HCT116 (cell line): ENCODE measurements at regions not wholly inside any gene's neighbourhood (a gene's known extent, or its start where the extent isn't known, plus 50 kb on each side); places are given as distances from the start of the nearest gene placed in this dataset.

Experiments used
- ATAC-seq: fragments of 200-7000 bp; cut with Tn5 transposase; 2 replicates; pipeline ENCODE4 v1.9.1; 2020; ENCODE audit warnings: mild to moderate bottlenecking, moderate library complexity
- BruUV-seq: library from RNA; stranded (reverse); fragments of 400-500 nt; replicated peaks from 2 replicates; lab custom pipeline; 2021; lab: Mats Ljungman, UMichigan
- CTCF ChIA-PET: fragments of 300-600 bp; sonication (Branson Sonifier 250); formaldehyde crosslinking; loops from one replicate; lab custom pipeline; 2021; ENCODE audit warnings: antibody characterized with exemption; lab: Charles Lee
- POLR2A ChIA-PET: fragments of 300-600, 350-600 bp; sonication (Branson Sonifier 250); formaldehyde crosslinking; loops from one replicate; lab custom pipeline; 2021; ENCODE audit warnings: antibody characterized with exemption; lab: Charles Lee
- RAD21 ChIA-PET, 2 experiments: fragments of 300-600 bp; sonication (Branson Sonifier 250); formaldehyde crosslinking; loops; one replicate each; lab custom pipeline; 2023; ENCODE audit warnings: low total read pairs in 2 of 2; ENCODE audit not compliant: uncharacterized antibody in 2 of 2, unreplicated experiment in 2 of 2, low non-redundant PET in 1 of 2; lab: Charles Lee
- DNase-seq: peaks from one replicate; pipeline ENCODE4 v3.0.0-alpha.2; 2010; ENCODE audit warnings: low read depth, low spot score
- H2AFZ ChIP-seq: fragments of 200-600 bp; shearing (Covaris generic), sonication (generic); 2 replicates; pipeline ENCODE4 v1.6.1; 2017; ENCODE audit warnings: low read depth, mixed run types, mixed read lengths, antibody characterized with exemption, low read length; ENCODE audit not compliant: poor library complexity, severe bottlenecking
- H3K27ac ChIP-seq: 2 replicates; pipeline ENCODE4 v1.5.1; 2012; ENCODE audit warnings: low read depth, low read length
- H3K27me3 ChIP-seq: fragments of 200-600 bp; sonication (generic); 2 replicates; pipeline ENCODE4 v1.6.1; 2016; ENCODE audit warnings: mixed run types, low read length, mixed read lengths; ENCODE audit not compliant: insufficient read depth
- H3K36me3 ChIP-seq, 2 experiments: fragments of 200-500 bp in 1 of 2; fragments of 200-600 bp in 1 of 2; sonication (Bioruptor generic) in 1 of 2; sonication (generic) in 1 of 2; 2 replicates each; pipeline versions ENCODE4 v1.5.1 to v1.6.1; 2014 to 2016; ENCODE audit warnings: low read length in 2 of 2, inconsistent platforms in 1 of 2, mixed read lengths in 1 of 2, mixed run types in 1 of 2; ENCODE audit not compliant: insufficient read depth in 2 of 2, control insufficient read depth in 1 of 2
- H3K4me1 ChIP-seq, 2 experiments: fragments of 200-600 bp in 1 of 2; sonication (generic) in 1 of 2; 2 replicates each; pipeline versions ENCODE4 v1.5.1 to v1.6.1; 2012 to 2017; ENCODE audit warnings: low read length in 2 of 2, inconsistent platforms in 1 of 2, mild to moderate bottlenecking in 1 of 2, mixed read lengths in 1 of 2, mixed run types in 1 of 2, moderate library complexity in 1 of 2; ENCODE audit not compliant: insufficient read depth in 2 of 2, control insufficient read depth in 1 of 2
- H3K4me2 ChIP-seq: fragments of 200-600 bp; sonication (generic); 2 replicates; pipeline ENCODE4 v1.6.1; 2017; ENCODE audit warnings: mixed run types, low read length, mixed read lengths
- H3K4me3 ChIP-seq, 2 experiments: fragments of 200-600 bp in 1 of 2; sonication (generic) in 1 of 2; replicated peaks in 1 of 2; 2 replicates each; pipeline ENCODE4 v1.5.1; 2011 to 2016; ENCODE audit warnings: low read length in 2 of 2, control low read depth in 1 of 2, low read depth in 1 of 2, mild to moderate bottlenecking in 1 of 2, mixed read lengths in 1 of 2, mixed run types in 1 of 2
- H3K79me2 ChIP-seq: fragments of 200-600 bp; sonication (generic); 2 replicates; pipeline ENCODE4 v1.6.1; 2017; ENCODE audit warnings: mild to moderate bottlenecking, mixed run types, low read length, moderate library complexity, mixed read lengths; ENCODE audit not compliant: insufficient read depth
- H3K9ac ChIP-seq: fragments of 200-600 bp; sonication (generic); 2 replicates; pipeline ENCODE4 v1.6.1; 2016; ENCODE audit warnings: low read length, mixed read lengths
- H3K9me2 ChIP-seq: fragments of 200-600 bp; sonication (generic), shearing (Covaris generic); 2 replicates; pipeline ENCODE4 v1.6.1; 2017; ENCODE audit warnings: mixed run types, mild to moderate bottlenecking, moderate library complexity; ENCODE audit not compliant: insufficient read depth
- H3K9me3 ChIP-seq, 2 experiments: fragments of 200-500 bp in 1 of 2; fragments of 200-600 bp in 1 of 2; sonication (Bioruptor generic) in 1 of 2; sonication (generic) in 1 of 2; 2 replicates each; pipeline ENCODE4 v1.6.1; 2014 to 2017; ENCODE audit warnings: low read length in 2 of 2, mixed read lengths in 2 of 2, inconsistent platforms in 1 of 2, low read depth in 1 of 2, mild to moderate bottlenecking in 1 of 2, mixed run types in 1 of 2, moderate library complexity in 1 of 2; ENCODE audit not compliant: control insufficient read depth in 1 of 2, insufficient read depth in 1 of 2
- H4K20me1 ChIP-seq: fragments of 200-600 bp; sonication (generic), shearing (Covaris generic); 2 replicates; pipeline ENCODE4 v1.6.1; 2017; ENCODE audit warnings: mixed run types, mild to moderate bottlenecking, moderate library complexity; ENCODE audit not compliant: insufficient read depth
- ATF3 ChIP-seq: IDR thresholded peaks from 2 replicates; pipeline ENCODE4 v1.6.1; 2012
- EGR1 ChIP-seq: IDR thresholded peaks from 2 replicates; pipeline ENCODE4 v1.6.1; 2012; ENCODE audit warnings: low read depth
- ELF1 ChIP-seq: IDR thresholded peaks from 2 replicates; pipeline ENCODE4 v1.6.1; 2012; ENCODE audit warnings: low read depth, borderline replicate concordance
- EZH2 ChIP-seq: fragments of 200-600 bp; sonication (generic); IDR thresholded peaks from 2 replicates; pipeline ENCODE4 v1.6.1; 2017; ENCODE audit warnings: antibody characterized with exemption, mixed run types
- EZH2phosphoT487 ChIP-seq: fragments of 200-600 bp; IDR thresholded peaks from 2 replicates; pipeline ENCODE4 v1.6.1; 2018; ENCODE audit warnings: antibody characterized with exemption, borderline replicate concordance
- JUND ChIP-seq: IDR thresholded peaks from 2 replicates; pipeline ENCODE4 v1.6.1; 2012
- POLR2A ChIP-seq: IDR thresholded peaks from 2 replicates; pipeline ENCODE4 v1.7.0; 2011; ENCODE audit warnings: borderline replicate concordance; ENCODE audit not compliant: insufficient read depth, insufficient read length; ENCODE audit errors: extremely low read depth
- RAD21 ChIP-seq: IDR thresholded peaks from 2 replicates; pipeline ENCODE4 v1.6.1; 2012; ENCODE audit warnings: low read depth, mild to moderate bottlenecking
- SP1 ChIP-seq: IDR thresholded peaks from 2 replicates; pipeline ENCODE4 v1.6.1; 2012; ENCODE audit warnings: low read depth
- SRF ChIP-seq: IDR thresholded peaks from 2 replicates; pipeline ENCODE4 v1.6.1; 2012; ENCODE audit warnings: low read depth
- TCF7L2 ChIP-seq: IDR thresholded peaks from 2 replicates; pipeline ENCODE4 v1.7.0; 2011; ENCODE audit warnings: borderline replicate concordance, inconsistent platforms; ENCODE audit not compliant: insufficient read depth, insufficient read length; ENCODE audit errors: extremely low read depth
- YY1 ChIP-seq: IDR thresholded peaks from 2 replicates; pipeline ENCODE4 v1.6.1; 2011; ENCODE audit warnings: low read length, low read depth, moderate library complexity, mild to moderate bottlenecking; ENCODE audit not compliant: insufficient replicate concordance; ENCODE audit errors: extremely low read depth
- ZBTB33 ChIP-seq: IDR thresholded peaks from 2 replicates; pipeline ENCODE4 v1.6.1; 2011; ENCODE audit warnings: mild to moderate bottlenecking, low read length, moderate library complexity; ENCODE audit not compliant: insufficient replicate concordance; ENCODE audit errors: extremely low read depth
- ZFX ChIP-seq: fragments of 450-650 bp; IDR thresholded peaks from 2 replicates; pipeline ENCODE4 v1.6.1; 2017
- ZNF274 ChIP-seq: fragments of 200-500 bp; sonication (Bioruptor generic); IDR thresholded peaks from 2 replicates; pipeline ENCODE4 v1.6.1; 2014; ENCODE audit warnings: mild to moderate bottlenecking, low read depth, low read length, inconsistent platforms
- intact Hi-C: fragments of 100-400 bp; cut with micrococcal nuclease; formaldehyde crosslinking; loops from 2 replicates; pipeline ENCODE4 v1.10.0; 2022
- TF ChIP-seq, protein P1 (sequence below), 3 experiments: fragments of 200-600 bp in 1 of 3; sonication (generic) in 1 of 3; IDR thresholded peaks in 2 of 3; conservative IDR thresholded peaks in 1 of 3; 2 replicates each; pipeline ENCODE4 v1.5.1; 2012 to 2017; ENCODE audit warnings: low read depth in 2 of 3, low read length in 2 of 3, antibody characterized with exemption in 1 of 3, borderline replicate concordance in 1 of 3, control low read depth in 1 of 3, mild to moderate bottlenecking in 1 of 3, mixed read lengths in 1 of 3, mixed run types in 1 of 3, moderate library complexity in 1 of 3; ENCODE audit not compliant: insufficient read depth in 1 of 3

DNA sequence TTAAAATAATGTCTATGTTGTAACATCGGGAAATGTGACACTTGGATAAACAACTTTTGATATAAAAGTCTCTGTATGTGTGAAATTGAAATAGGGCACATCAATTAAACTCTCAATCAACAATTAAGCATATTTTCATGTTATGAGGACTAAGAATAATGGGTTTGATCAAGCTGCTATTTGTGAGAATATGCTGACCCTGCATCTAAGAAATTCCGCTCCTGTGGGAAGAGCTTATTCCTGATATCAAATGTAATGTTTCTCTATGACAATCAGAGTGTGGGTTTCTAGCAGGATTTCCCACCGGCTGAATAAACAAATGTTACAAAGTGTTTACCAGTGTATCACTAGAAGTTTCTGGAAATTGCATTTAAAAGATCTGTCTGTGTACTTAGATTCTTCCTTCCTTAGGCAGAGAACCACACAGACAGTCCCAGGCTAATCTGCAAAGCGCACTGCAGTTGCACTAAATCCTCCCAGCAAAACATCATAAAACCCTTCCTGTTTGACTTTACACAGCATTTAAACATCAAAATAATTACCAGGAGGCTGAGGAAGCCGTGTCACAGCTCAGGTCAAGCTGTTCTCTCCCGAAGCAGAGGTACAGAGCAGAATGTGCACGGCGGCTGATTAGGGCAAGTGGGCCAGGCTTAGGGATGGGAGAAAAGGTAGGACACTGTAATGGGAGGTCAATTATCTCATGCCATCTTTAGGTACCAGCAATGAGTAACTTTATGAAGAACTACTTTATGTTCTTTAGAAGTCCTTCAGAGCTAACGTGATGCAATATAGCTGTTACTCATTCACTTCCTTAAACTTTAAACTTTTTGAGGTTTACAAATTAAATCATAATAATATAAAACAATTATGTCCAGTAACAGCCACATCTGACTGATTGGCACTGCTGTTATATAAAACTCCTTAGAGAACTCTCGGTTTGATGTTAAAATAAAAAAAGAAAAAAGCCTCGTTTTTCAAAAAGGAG, 109.1 kb upstream of the CTTNBP2 start:
- Histone ChIP-seq H3K27me3 (no peaks in the 10 kb centered on the region), H3K36me3 (no peaks in the 10 kb centered on the region), H3K9me3 (no peaks in the 10 kb centered on the region), H3K4me3 (no peak overlapping the region), H3K9ac (no peak overlapping the region), H3K9me2 (no peaks in the 10 kb centered on the region), H4K20me1 (no peaks in the 10 kb centered on the region), H3K4me1 (no peaks in the 10 kb centered on the region), H3K27ac (no peak overlapping the region), H3K79me2 (no peaks in the 10 kb centered on the region), H3K4me2 (no peak overlapping the region), H2AFZ (no peak overlapping the region)
- RAD21 ChIA-PET = no interaction called here
- BruUV-seq = no TSS peak
- TF ChIP-seq, protein P1, sequence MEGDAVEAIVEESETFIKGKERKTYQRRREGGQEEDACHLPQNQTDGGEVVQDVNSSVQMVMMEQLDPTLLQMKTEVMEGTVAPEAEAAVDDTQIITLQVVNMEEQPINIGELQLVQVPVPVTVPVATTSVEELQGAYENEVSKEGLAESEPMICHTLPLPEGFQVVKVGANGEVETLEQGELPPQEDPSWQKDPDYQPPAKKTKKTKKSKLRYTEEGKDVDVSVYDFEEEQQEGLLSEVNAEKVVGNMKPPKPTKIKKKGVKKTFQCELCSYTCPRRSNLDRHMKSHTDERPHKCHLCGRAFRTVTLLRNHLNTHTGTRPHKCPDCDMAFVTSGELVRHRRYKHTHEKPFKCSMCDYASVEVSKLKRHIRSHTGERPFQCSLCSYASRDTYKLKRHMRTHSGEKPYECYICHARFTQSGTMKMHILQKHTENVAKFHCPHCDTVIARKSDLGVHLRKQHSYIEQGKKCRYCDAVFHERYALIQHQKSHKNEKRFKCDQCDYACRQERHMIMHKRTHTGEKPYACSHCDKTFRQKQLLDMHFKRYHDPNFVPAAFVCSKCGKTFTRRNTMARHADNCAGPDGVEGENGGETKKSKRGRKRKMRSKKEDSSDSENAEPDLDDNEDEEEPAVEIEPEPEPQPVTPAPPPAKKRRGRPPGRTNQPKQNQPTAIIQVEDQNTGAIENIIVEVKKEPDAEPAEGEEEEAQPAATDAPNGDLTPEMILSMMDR (IDR thresholded peaks at IDR 0.05 in 2 of 3, conservative IDR thresholded peaks at IDR 0.05 in 1 of 3; ENCODE audit: borderline replicate concordance in 1 of 3, insufficient read depth in 1 of 3, low read depth in 2 of 3, low read length in 2 of 3) = no peak
- TF ChIP-seq ZNF274 (no peak), RAD21 (no peak), SRF (no peak), EZH2 (no peak), ZFX (no peak), YY1 (no peak), POLR2A (no peak), TCF7L2 (no peak), ZBTB33 (no peak), ELF1 (no peak), EGR1 (no peak), EZH2phosphoT487 (no peak), JUND (no peak), SP1 (no peak), ATF3 (no peak)
- CTCF ChIA-PET = interaction anchor here (1.6 kb wide), 1 partner anchor 11 kb away, joined by 6 read pairs; no protein-coding TSS in a partner anchor
- DNase-seq = no peak
- no peak for ATAC-seq
- POLR2A ChIA-PET = no interaction called here
- intact Hi-C loops = no loop called here
